ENCODE measurements at regions not wholly inside any gene's neighbourhood (a gene's known extent, or its start where the extent isn't known, plus 50 kb on each side); places are given as distances from the start of the nearest gene placed in this dataset.
"Not testable (repeated sequence)": the region's sequence is repeated elsewhere in the genome, so short reads cannot be mapped to it uniquely, and the experiment has no call there.

DNA sequence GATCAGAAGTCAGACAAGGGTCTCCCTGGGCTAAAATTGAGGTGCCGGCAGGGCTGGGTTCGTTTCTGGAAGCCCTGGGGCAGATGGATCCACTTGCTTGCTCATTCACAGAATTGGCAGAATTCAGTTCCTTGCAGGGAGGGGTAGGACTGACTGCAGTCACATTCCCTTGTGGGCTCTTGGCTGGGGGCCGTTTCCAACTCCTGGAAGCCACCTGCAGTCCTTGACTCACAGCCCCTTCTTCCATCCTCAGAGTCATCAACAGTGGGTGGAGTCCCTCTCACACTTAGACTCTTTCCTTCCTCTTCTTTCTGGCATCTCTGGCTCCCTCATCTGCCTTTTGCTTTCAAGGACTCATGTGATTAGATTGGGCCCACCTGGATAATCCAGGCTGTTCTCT is 54.6 kb upstream of the NANOS1 start:
- H3K4me3 ChIP-seq (replicated peaks; ENCODE audit: low read depth, low read length) = no peak overlapping the region
- no peak for DNase-seq (ENCODE audit: extremely low read depth, low read depth)
- TF ChIP-seq, protein P1, sequence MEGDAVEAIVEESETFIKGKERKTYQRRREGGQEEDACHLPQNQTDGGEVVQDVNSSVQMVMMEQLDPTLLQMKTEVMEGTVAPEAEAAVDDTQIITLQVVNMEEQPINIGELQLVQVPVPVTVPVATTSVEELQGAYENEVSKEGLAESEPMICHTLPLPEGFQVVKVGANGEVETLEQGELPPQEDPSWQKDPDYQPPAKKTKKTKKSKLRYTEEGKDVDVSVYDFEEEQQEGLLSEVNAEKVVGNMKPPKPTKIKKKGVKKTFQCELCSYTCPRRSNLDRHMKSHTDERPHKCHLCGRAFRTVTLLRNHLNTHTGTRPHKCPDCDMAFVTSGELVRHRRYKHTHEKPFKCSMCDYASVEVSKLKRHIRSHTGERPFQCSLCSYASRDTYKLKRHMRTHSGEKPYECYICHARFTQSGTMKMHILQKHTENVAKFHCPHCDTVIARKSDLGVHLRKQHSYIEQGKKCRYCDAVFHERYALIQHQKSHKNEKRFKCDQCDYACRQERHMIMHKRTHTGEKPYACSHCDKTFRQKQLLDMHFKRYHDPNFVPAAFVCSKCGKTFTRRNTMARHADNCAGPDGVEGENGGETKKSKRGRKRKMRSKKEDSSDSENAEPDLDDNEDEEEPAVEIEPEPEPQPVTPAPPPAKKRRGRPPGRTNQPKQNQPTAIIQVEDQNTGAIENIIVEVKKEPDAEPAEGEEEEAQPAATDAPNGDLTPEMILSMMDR (IDR thresholded peaks at IDR 0.05; ENCODE audit: low read depth, low read length, missing control alignments) = no peak

DNA sequence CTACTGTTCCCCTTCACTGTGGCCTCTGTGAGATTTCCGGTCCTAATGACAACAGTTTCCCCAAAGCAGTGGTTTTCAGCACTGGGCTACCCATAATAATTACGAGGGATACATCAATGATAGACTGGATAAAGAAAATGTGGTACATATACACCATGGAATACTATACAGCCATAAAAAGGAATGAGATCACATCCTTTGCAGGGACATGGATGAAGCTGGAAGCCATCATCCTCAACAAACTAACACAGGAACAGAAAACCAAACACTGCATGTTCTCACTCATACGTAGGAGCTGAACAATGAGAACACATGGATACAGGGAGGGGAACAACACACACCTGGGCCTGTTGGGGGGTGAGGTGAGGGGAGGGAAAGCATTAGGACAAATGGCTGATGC is 53.3 kb upstream of the NANOS1 start:
- DNase-seq (ENCODE audit: extremely low read depth, low read depth); H3K4me3 ChIP-seq (replicated peaks; ENCODE audit: low read depth, low read length): not testable (repeated sequence)

DNA sequence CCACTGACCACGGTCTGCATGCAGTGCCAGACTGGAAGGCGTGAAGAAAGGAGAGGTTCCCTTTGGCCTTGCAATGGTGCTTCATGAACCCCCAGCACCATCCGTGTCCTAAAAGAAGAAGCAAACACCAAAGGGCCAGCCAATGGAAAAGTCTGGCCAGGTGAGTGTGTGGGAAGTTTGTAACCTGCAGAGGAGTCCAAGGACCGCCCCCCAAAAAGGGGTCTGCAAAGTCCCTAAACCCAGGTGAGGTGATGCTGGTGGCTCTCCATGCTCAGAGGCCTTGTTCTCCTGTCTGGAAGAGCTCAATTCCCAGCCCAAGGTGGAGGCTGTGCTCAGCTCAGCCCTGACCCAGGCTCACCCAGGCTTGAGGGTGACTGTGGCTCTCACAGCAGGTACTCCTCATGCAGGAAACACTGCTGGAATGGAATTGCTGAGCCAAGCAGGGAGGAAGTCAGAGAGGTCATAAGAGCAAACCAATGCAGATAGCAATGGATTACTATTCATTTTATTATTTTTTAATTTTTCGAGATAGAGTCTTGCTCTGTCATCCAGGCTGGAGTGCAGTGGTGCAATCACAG is 52.4 kb upstream of the NANOS1 start:
- TF ChIP-seq, protein P1 (IDR thresholded peaks at IDR 0.05; ENCODE audit: low read depth, low read length, missing control alignments) = no peak

DNA sequence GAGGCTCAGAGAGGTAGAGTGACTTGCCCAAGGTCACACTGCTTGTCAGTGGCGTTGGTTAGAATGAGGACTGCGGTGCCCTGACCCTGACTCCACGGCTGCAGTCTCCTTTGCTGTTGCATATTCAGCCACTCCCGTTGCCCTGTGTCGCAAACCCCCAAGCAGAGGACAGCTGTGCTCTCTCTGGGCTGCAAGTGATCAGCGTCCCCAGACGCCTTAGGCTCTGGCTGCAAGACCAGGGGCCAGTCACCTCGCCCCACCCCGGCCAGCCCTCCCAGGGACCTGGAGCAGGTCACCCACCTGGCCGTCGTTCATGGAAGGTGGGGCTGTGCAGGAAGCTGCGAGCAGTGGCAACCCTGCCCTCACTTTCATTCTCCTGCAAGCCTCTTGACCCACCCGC is 51.7 kb upstream of the NANOS1 start:
- H3K4me3 ChIP-seq (replicated peaks; ENCODE audit: low read depth, low read length) = no peak overlapping the region
- DNase-seq (ENCODE audit: extremely low read depth, low read depth) = no peak
- TF ChIP-seq, protein P1 (IDR thresholded peaks at IDR 0.05; ENCODE audit: low read depth, low read length, missing control alignments) = no peak

More for the DNA sequence above, 52.4 kb upstream of the NANOS1 start:
- DNase-seq (ENCODE audit: extremely low read depth, low read depth) = no peak
- H3K4me3 ChIP-seq (replicated peaks; ENCODE audit: low read depth, low read length) = no peak overlapping the region

DNA sequence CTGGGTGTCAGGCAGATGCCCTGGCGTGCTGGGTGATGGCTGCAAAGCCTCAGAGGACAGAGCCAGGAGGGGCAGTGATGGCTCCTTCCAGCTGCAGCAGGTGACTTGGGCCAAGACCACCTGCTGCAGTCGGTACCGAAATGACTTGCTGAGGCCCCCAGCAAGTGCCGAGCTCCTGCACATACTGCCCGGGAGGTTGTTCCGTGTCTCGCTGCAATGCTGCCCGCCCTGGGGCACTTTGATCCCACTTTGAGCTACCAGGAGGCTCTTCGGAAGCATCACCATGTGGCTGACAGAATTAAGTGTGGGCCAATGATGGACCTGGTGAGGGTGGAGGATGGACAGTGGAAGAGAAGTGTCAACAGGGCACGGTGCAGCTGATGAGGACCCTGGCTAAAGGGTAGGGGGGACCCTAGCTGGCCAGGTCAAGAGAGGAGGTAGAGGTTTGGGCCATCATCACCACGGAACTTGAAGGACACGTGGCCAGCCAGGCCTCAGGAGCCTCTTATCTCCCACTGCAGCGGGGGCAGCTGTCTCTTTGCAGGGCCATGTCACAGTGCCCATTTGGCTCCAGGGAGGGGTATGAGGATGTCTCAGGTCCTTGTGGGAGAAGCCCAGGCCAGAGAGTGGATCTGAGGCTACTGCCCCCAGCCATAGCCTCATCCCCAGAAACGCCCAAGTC is 51.1 kb upstream of the NANOS1 start:
- DNase-seq (ENCODE audit: extremely low read depth, low read depth) = no peak
- TF ChIP-seq, protein P1 (IDR thresholded peaks at IDR 0.05; ENCODE audit: low read depth, low read length, missing control alignments) = no peak
- no peak overlapping the region for H3K4me3 ChIP-seq (replicated peaks; ENCODE audit: low read depth, low read length)

DNA sequence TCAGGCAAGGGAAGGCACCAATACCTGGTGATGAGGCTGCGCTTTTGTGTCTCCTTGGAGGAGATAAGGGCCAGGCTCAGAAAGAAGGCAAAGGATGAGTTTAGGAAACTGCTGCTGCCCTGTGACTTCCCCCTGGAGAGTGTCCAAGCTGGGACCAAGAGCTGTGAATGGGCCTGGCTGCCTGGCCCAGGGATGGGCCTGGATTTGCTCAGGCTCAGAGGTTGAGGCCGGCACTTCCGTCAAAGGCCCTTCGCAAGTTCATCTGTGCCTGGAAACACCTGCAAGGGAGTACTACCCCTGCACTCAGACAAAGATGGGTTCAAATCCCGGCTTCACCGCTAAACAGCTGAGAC is 50.5 kb upstream of the NANOS1 start:
- TF ChIP-seq, protein P1 (IDR thresholded peaks at IDR 0.05; ENCODE audit: low read depth, low read length, missing control alignments) = no peak
- no peak for DNase-seq (ENCODE audit: extremely low read depth, low read depth)
- no peak overlapping the region for H3K4me3 ChIP-seq (replicated peaks; ENCODE audit: low read depth, low read length)

DNA sequence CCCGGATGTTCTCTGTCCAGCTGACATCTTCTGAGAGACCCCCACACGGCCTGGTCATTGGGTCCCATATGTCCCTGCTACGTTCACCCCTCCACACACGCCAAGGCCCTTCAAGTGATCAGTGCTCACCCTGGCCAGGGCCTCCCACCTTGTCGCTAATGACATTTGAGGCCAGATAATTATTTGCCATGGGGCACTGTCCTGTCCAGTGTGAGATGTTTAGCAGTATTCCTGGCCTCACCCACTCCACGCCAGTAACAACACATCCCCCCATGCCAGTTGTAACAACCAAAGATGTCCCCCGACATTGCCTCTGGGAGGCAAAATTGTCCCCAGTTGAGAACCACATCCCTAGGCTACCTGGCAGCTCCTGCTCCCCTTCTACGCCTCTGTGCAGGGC is 49.9 kb upstream of the NANOS1 start:
- DNase-seq (ENCODE audit: extremely low read depth, low read depth) = no peak
- TF ChIP-seq, protein P1 (IDR thresholded peaks at IDR 0.05; ENCODE audit: low read depth, low read length, missing control alignments) = no peak

More for the DNA sequence above, 49.9 kb upstream of the NANOS1 start:
- H3K4me3 ChIP-seq (replicated peaks; ENCODE audit: low read depth, low read length) = no peak overlapping the region

Measured in HFF-Myc (cell line).